Glutamatergic neuron (in vitro differentiated cells): ENCODE measurements at regions not wholly inside any gene's neighbourhood (a gene's known extent, or its start where the extent isn't known, plus 50 kb on each side); places are given as distances from the start of the nearest gene placed in this dataset.
A peak's percentile ranks its signal among the peaks of the same experiment; 100 is the strongest.

Experiments
- DNase-seq: peaks from one replicate; pipeline ENCODE4 v3.0.0; 2022
- H3K27ac Mint-ChIP-seq: one replicate; pipeline ENCODE4 v1.8.0; 2020; ENCODE audit warnings: mild to moderate bottlenecking, mixed read lengths, inconsistent platforms; ENCODE audit not compliant: unreplicated experiment
- H3K27me3 Mint-ChIP-seq: one replicate; pipeline ENCODE4 v1.8.0; 2020; ENCODE audit warnings: mild to moderate bottlenecking, moderate library complexity, mixed read lengths, inconsistent platforms; ENCODE audit not compliant: unreplicated experiment
- H3K36me3 Mint-ChIP-seq: one replicate; pipeline ENCODE4 v1.8.0; 2020; ENCODE audit warnings: mild to moderate bottlenecking, mixed read lengths, inconsistent platforms; ENCODE audit not compliant: unreplicated experiment
- H3K4me1 Mint-ChIP-seq: one replicate; pipeline ENCODE4 v1.8.0; 2020; ENCODE audit warnings: mild to moderate bottlenecking, low read depth, mixed read lengths, inconsistent platforms; ENCODE audit not compliant: unreplicated experiment
- H3K4me3 Mint-ChIP-seq: one replicate; pipeline ENCODE4 v1.8.0; 2020; ENCODE audit warnings: mild to moderate bottlenecking, mixed read lengths, inconsistent platforms; ENCODE audit not compliant: unreplicated experiment
- H3K9me3 Mint-ChIP-seq: one replicate; pipeline ENCODE4 v1.8.0; 2020; ENCODE audit warnings: mild to moderate bottlenecking, moderate library complexity, mixed read lengths, inconsistent platforms; ENCODE audit not compliant: unreplicated experiment
- TF ChIP-seq, protein P1 (sequence below): fragments of 200-600 bp; sonication (generic); IDR thresholded peaks from one replicate; pipeline ENCODE4 v1.5.0; 2021; ENCODE audit not compliant: partially characterized antibody, unreplicated experiment

- H3K4me3 Mint-ChIP-seq: no peak overlapping the region
- no peak for DNase-seq
- H3K36me3 Mint-ChIP-seq: no peaks in the 10 kb centered on the region
- TF ChIP-seq, protein P1, sequence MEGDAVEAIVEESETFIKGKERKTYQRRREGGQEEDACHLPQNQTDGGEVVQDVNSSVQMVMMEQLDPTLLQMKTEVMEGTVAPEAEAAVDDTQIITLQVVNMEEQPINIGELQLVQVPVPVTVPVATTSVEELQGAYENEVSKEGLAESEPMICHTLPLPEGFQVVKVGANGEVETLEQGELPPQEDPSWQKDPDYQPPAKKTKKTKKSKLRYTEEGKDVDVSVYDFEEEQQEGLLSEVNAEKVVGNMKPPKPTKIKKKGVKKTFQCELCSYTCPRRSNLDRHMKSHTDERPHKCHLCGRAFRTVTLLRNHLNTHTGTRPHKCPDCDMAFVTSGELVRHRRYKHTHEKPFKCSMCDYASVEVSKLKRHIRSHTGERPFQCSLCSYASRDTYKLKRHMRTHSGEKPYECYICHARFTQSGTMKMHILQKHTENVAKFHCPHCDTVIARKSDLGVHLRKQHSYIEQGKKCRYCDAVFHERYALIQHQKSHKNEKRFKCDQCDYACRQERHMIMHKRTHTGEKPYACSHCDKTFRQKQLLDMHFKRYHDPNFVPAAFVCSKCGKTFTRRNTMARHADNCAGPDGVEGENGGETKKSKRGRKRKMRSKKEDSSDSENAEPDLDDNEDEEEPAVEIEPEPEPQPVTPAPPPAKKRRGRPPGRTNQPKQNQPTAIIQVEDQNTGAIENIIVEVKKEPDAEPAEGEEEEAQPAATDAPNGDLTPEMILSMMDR: no peak
- peaks cover 5% of the 10 kb centered on the region for H3K27me3 Mint-ChIP-seq
- peaks cover 18% of the 10 kb centered on the region for H3K4me1 Mint-ChIP-seq
- peaks cover 6% of the 10 kb centered on the region for H3K9me3 Mint-ChIP-seq
- H3K27ac Mint-ChIP-seq: peak overlapping the region; percentile 96
Observed at GRCh38 chr7:135731-136645, 56.4 kb upstream of the FAM20C start.

DNA sequence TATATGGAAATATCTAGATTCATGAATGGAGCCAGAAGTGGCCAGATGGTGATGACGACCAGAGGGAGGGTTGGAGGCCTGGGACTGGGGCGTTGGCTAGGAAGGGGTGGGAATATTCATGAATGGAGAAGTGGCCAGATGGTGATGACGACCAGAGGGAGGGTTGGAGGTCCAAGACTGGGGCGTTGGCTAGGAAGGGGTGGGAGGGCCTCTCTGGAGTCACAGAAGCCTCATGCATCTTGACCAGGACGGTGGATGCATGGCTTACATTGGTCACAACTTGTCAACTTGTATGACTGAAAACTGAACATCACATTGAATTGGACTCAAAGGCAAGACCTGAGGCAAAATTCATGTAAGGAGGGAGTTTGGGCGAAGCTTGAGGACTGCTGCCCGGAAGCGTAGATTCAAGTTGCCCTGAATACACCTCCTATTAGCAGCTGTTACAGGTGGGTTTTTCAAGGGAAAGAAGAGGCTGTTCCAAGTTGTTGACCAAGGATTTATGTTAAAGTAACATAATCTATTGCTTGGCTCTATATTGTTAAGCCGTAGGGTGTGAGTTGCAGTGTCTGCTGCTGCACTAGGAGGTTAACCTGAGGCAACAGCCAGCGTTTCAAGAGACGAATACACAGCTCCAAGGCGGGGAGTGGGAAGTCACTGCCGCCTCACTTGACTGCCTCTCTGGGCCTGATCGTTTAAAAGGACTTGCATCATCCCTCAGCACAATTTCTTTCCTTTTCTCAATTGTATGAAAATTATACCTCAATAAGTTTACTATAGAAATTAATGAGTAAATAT lies 55.1 kb upstream of the FAM20C start:
- H3K27ac Mint-ChIP-seq: peak overlapping the region; percentile 96
- H3K4me3 Mint-ChIP-seq: peak overlapping the region; percentile 85
- H3K27me3 Mint-ChIP-seq: peaks cover 6% of the 10 kb centered on the region
- peak; percentile 60 for DNase-seq
- H3K4me1 Mint-ChIP-seq: peaks cover 25% of the 10 kb centered on the region
- TF ChIP-seq, protein P1: no peak
- H3K36me3 Mint-ChIP-seq: no peaks in the 10 kb centered on the region
- H3K9me3 Mint-ChIP-seq: peaks cover 6% of the 10 kb centered on the region

DNA sequence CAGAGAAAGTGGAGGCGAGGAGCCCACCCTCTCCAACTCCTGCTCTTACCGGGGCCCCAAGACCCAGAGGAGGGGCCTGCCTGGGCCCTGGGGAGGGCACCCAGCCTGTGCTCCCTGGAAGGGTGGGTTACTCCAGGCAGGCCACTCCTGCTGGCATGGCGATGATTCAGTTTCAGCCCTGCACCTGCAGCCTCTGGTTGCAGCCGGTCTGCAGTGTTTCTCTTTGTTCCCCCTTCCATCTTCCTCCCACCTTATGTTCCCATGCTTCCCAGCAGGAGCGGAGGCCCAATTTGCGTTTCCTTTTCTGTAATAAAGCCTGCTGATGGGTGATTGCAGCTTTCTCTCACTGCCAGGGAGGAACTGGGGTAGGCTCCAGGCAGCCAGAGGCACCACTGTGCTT lies 53.2 kb upstream of the FAM20C start:
- Mint-ChIP-seq H3K9me3 (peaks cover 6% of the 10 kb centered on the region), H3K4me3 (peak overlapping the region; percentile 54), H3K27ac (peak overlapping the region; percentile 38), H3K4me1 (peaks cover 23% of the 10 kb centered on the region), H3K27me3 (peaks cover 6% of the 10 kb centered on the region), H3K36me3 (no peaks in the 10 kb centered on the region)
- DNase-seq: no peak
- TF ChIP-seq, protein P1: no peak

DNA sequence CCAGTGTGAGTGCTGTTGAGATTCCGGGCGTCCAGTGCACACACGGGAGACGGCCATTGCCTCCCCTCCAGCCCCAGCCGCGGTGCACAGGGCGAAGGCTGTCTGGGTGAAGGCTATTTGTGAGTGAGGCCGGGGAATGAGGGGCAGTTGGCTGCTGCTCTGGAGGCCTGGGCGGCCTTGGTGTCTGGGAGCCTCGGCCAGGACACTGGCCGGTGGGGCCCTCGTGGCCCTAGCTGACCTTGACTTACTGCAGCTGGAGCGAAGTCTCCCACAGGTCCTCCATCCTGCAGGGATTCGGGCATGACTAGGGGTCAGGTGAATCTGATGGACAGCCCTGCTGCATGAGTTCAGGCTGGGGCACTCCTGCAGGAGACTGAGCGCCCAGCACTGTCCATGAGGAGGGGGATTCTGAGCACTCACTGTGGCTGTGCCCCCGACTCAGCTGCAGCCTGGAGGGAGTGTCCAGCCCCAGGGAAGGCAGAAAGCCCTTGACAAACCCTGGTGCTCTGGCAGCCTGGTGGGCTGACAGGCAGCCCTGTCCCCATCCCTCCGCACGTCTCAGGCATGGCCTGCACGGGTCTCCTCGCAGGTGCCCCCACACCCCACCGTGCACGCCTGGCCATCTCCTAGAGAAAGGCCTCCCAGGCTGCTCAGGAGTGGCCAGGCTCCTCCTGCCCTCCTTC lies 52.7 kb upstream of the FAM20C start:
- no peak for DNase-seq
- Mint-ChIP-seq H3K36me3 (no peaks in the 10 kb centered on the region), H3K4me3 (peak overlapping the region; percentile 54), H3K27ac (peak overlapping the region; percentile 38), H3K4me1 (peaks cover 21% of the 10 kb centered on the region), H3K27me3 (peaks cover 6% of the 10 kb centered on the region), H3K9me3 (peaks cover 6% of the 10 kb centered on the region)
- TF ChIP-seq, protein P1: no peak
